ENCODE measurements at regions not wholly inside any gene's neighbourhood (a gene's known extent, or its start where the extent isn't known, plus 50 kb on each side); places are given as distances from the start of the nearest gene placed in this dataset.

- no peak for TF ChIP-seq POLR2A (IDR thresholded peaks at IDR 0.05; ENCODE audit: low read length)
- no peak for TF ChIP-seq GATA1 (IDR thresholded peaks at IDR 0.05; ENCODE audit: low read depth, low read length)
These were observed 335.3 kb downstream of the KLF5 start for GRCh38 chr13:73394066-73394465.
